HepG2 (cell line): ENCODE measurements at regions not wholly inside any gene's neighbourhood (a gene's known extent, or its start where the extent isn't known, plus 50 kb on each side); places are given as distances from the start of the nearest gene placed in this dataset.

ENCODE experiments used
- AHDC1 ChIP-seq: sonication (generic); formaldehyde crosslinking; IDR thresholded peaks from 2 replicates; pipeline ENCODE4 v1.5.1; 2020; ENCODE audit warnings: mild to moderate bottlenecking, missing genetic modification reagents, borderline replicate concordance
- ATF4 ChIP-seq, 2 experiments: fragments of 450-650 bp in 1 of 2; sonication (generic) in 1 of 2; formaldehyde crosslinking; IDR thresholded peaks; 2 replicates each; pipeline versions ENCODE4 v1.5.0 to v1.8.0; 2020 to 2022; ENCODE audit warnings: mild to moderate bottlenecking in 1 of 2, missing genetic modification reagents in 1 of 2
- ATF7 ChIP-seq, 2 experiments: fragments of 450-650 bp in 1 of 2; sonication (generic) in 1 of 2; formaldehyde crosslinking in 1 of 2; IDR thresholded peaks; 2 replicates each; pipeline versions ENCODE4 v1.4.0 to v1.6.1; 2016 to 2020; ENCODE audit warnings: antibody characterized with exemption in 1 of 2, mild to moderate bottlenecking in 1 of 2, missing genetic modification reagents in 1 of 2
- ATF7-NPFF ChIP-seq: sonication (generic); formaldehyde crosslinking; IDR thresholded peaks from 2 replicates; pipeline ENCODE4 v1.8.1; 2023; ENCODE audit warnings: mild to moderate bottlenecking, low read depth, missing genetic modification reagents, moderate library complexity
- CEBPB ChIP-seq: IDR thresholded peaks from 2 replicates; pipeline ENCODE4 v1.6.1; 2011; ENCODE audit warnings: low read depth, low read length, improper control_type of control experiment, borderline replicate concordance
- CEBPG ChIP-seq: IDR thresholded peaks from 2 replicates; pipeline ENCODE4 v1.6.1; 2016
- FOSL2 ChIP-seq: sonication (generic); formaldehyde crosslinking; IDR thresholded peaks from 2 replicates; pipeline ENCODE4 v1.4.0; 2020; ENCODE audit warnings: missing genetic modification reagents
- FOXP1 ChIP-seq, 2 experiments: fragments of 450-650 bp in 1 of 2; IDR thresholded peaks; 2 replicates each; pipeline ENCODE4 v1.6.1; 2017 to 2018; ENCODE audit warnings: antibody characterized with exemption in 1 of 2
- HOMEZ ChIP-seq: IDR thresholded peaks from 2 replicates; pipeline ENCODE4 v1.6.1; 2016; ENCODE audit warnings: low read depth
- KAT7 ChIP-seq: IDR thresholded peaks from 2 replicates; pipeline ENCODE4 v1.6.1; 2018; ENCODE audit warnings: borderline replicate concordance, missing compliant biosample characterization
- KLF16 ChIP-seq, 2 experiments: sonication (generic) in 1 of 2; formaldehyde crosslinking in 1 of 2; IDR thresholded peaks; 2 replicates each; pipeline versions ENCODE4 v1.6.1 to v1.8.0; 2016 to 2023; ENCODE audit warnings: missing genetic modification reagents in 2 of 2, missing compliant biosample characterization in 1 of 2
- LCORL ChIP-seq, 2 experiments: fragments of 450-650 bp in 1 of 2; sonication (generic) in 1 of 2; formaldehyde crosslinking in 1 of 2; IDR thresholded peaks; 2 replicates each; pipeline versions ENCODE4 v1.5.0 to v1.6.1; 2017 to 2020; ENCODE audit warnings: antibody characterized with exemption in 1 of 2, missing genetic modification reagents in 1 of 2
- MXD4 ChIP-seq: IDR thresholded peaks from 2 replicates; pipeline ENCODE4 v1.6.1; 2016; ENCODE audit warnings: mild to moderate bottlenecking, missing biosample characterization, missing genetic modification reagents
- NFRKB ChIP-seq: fragments of 450-650 bp; IDR thresholded peaks from 2 replicates; pipeline ENCODE4 v1.6.1; 2017
- POLR2G ChIP-seq: fragments of 200-400 bp; formaldehyde crosslinking; IDR thresholded peaks from 2 replicates; pipeline ENCODE4 v1.6.1; 2018; ENCODE audit warnings: mild to moderate bottlenecking, low read depth, low read length, moderate library complexity
- RFXANK ChIP-seq: IDR thresholded peaks from 2 replicates; pipeline ENCODE4 v1.6.1; 2016
- SRSF9 ChIP-seq: fragments of 200-400 bp; formaldehyde crosslinking; IDR thresholded peaks from 2 replicates; pipeline ENCODE4 v1.6.1; 2018; ENCODE audit warnings: borderline replicate concordance, mild to moderate bottlenecking, low read depth, low read length; ENCODE audit not compliant: insufficient read depth, poor library complexity, severe bottlenecking
- TEAD3 ChIP-seq: optimal IDR thresholded peaks from 2 replicates; pipeline ENCODE3; 2016; ENCODE audit warnings: borderline replicate concordance
- ZNF232 ChIP-seq: sonication (generic); formaldehyde crosslinking; IDR thresholded peaks from 2 replicates; pipeline ENCODE4 v1.4.0; 2020; ENCODE audit warnings: missing genetic modification reagents, borderline replicate concordance
- ZNF383 ChIP-seq: sonication (generic); formaldehyde crosslinking; IDR thresholded peaks from 2 replicates; pipeline ENCODE4 v1.4.0; 2020; ENCODE audit warnings: missing genetic modification reagents, mild to moderate bottlenecking, borderline replicate concordance
- ZNF605 ChIP-seq: sonication (generic); formaldehyde crosslinking; IDR thresholded peaks from 2 replicates; pipeline ENCODE4 v1.8.0; 2022; ENCODE audit warnings: mild to moderate bottlenecking, missing genetic modification reagents

GRCh38 chr3:66593978-66594377 is 93.2 kb upstream of the LRIG1 start (continued):
- TF ChIP-seq SRSF9 (no peak), ZNF383 (CRISPR knock-in tag) (no peak), MXD4 (CRISPR knock-in tag) (no peak), FOXP1 (IDR thresholded peaks at IDR 0.05) (no peak), FOXP1 (CRISPR knock-in tag; IDR thresholded peaks at IDR 0.05) (peak; percentile 31; the same call in 1 of the 2 replicates), POLR2G (no peak), ATF7 (IDR thresholded peaks at IDR 0.05) (peak; percentile 57), ATF7 (CRISPR knock-in tag; IDR thresholded peaks at IDR 0.05) (no peak), KAT7 (CRISPR knock-in tag) (no peak), ATF4 (CRISPR knock-in tag; IDR thresholded peaks at IDR 0.05) (peak in 1 of 2 experiments; percentile 87; a peak in 2 of 4 replicates), CEBPB (peak; percentile 71; the same call in 1 of the 2 replicates), AHDC1 (CRISPR knock-in tag) (peak; percentile 27; the same call in 1 of the 2 replicates), ZNF232 (CRISPR knock-in tag) (no peak), CEBPG (peak; percentile 76), RFXANK (no peak), HOMEZ (CRISPR knock-in tag) (0 out of 2 replicates have a peak, but pooled peaks have one; percentile 37), TEAD3 (CRISPR knock-in tag) (peak; percentile 71), NFRKB (no peak), ATF7-NPFF (no peak), ZNF605 (CRISPR knock-in tag) (no peak), FOSL2 (CRISPR knock-in tag) (peak; percentile 76), KLF16 (CRISPR knock-in tag; IDR thresholded peaks at IDR 0.05) (0 out of 4 replicates have a peak, but pooled peaks of 1 of the 2 experiments have one; percentile 29), LCORL (IDR thresholded peaks at IDR 0.05) (no peak), LCORL (CRISPR knock-in tag; IDR thresholded peaks at IDR 0.05) (no peak)
